ENCODE measurements at regions not wholly inside any gene's neighbourhood (a gene's known extent, or its start where the extent isn't known, plus 50 kb on each side); places are given as distances from the start of the nearest gene placed in this dataset.

- Histone ChIP-seq H3K27ac (no peak overlapping the region), H3K4me3 (no peak overlapping the region), H3K36me3 (no peaks in the 10 kb centered on the region), H3K27me3 (peaks cover 0 to 9% (median 0%) of the 10 kb centered on the region in 4 donors), H3K9me3 (no peaks in the 10 kb centered on the region), H3K4me1 (no peaks in the 10 kb centered on the region)
- DNase-seq: no peak
- intact Hi-C loops (cut with DNase I): no loop called here
- 54 to 58% methylated on average over 3 of the region's 3 CpGs for WGBS, 2 donors
- TF ChIP-seq, protein P1, sequence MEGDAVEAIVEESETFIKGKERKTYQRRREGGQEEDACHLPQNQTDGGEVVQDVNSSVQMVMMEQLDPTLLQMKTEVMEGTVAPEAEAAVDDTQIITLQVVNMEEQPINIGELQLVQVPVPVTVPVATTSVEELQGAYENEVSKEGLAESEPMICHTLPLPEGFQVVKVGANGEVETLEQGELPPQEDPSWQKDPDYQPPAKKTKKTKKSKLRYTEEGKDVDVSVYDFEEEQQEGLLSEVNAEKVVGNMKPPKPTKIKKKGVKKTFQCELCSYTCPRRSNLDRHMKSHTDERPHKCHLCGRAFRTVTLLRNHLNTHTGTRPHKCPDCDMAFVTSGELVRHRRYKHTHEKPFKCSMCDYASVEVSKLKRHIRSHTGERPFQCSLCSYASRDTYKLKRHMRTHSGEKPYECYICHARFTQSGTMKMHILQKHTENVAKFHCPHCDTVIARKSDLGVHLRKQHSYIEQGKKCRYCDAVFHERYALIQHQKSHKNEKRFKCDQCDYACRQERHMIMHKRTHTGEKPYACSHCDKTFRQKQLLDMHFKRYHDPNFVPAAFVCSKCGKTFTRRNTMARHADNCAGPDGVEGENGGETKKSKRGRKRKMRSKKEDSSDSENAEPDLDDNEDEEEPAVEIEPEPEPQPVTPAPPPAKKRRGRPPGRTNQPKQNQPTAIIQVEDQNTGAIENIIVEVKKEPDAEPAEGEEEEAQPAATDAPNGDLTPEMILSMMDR (IDR thresholded peaks at IDR 0.05): no peak
- no peak for TF ChIP-seq POLR2A (IDR thresholded peaks at IDR 0.05)
Observed at GRCh38 chr2:173511357-173511756, 156.7 kb downstream of the CDCA7 start.

- Histone ChIP-seq H3K4me3 (no peak overlapping the region), H3K27me3 (peaks cover 0 to 9% (median 0%) of the 10 kb centered on the region in 4 donors), H3K9me3 (no peaks in the 10 kb centered on the region), H3K27ac (no peak overlapping the region), H3K36me3 (no peaks in the 10 kb centered on the region), H3K4me1 (no peaks in the 10 kb centered on the region)
- TF ChIP-seq POLR2A (IDR thresholded peaks at IDR 0.05): no peak
- TF ChIP-seq, protein P1 (IDR thresholded peaks at IDR 0.05): no peak
- intact Hi-C loops (cut with DNase I): no loop called here
- no peak for DNase-seq
- 82 to 100% methylated on average over 1 of the region's 1 CpG for WGBS, 2 donors
Observed at GRCh38 chr2:173511942-173512341, 157.3 kb downstream of the CDCA7 start.

DNA sequence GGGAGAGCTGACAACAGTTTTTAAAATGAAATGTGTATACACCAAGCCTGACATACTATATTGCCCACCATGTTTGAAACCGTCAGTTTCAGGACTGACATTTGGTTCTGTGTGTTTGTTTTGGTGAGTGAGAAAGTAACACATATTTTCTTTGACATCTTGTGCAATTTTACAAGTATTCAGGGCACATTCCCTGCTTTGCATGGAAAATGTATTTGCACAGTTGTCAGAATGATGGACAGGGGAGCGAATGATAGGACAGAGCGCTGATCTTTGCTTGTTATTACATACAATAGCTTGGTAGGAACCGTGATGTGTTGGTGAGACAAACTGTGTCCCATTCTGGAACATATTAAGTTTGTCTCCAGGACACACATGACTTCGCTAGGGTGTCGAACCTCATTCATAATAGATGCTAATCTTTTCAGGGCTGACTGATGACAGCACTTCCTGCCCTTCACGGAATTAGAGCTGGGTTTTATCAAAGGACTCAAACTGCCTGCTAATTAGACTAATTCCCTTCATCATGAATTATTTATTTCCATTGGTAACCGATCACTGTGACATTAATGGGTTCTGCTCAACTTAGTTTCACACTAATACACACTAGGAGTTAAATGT lies 158.5 kb downstream of the CDCA7 start:
- TF ChIP-seq, protein P1 (IDR thresholded peaks at IDR 0.05): no peak
- no peak for TF ChIP-seq POLR2A (IDR thresholded peaks at IDR 0.05)
- no peak for DNase-seq
- peaks cover 0 to 9% (median 0%) of the 10 kb centered on the region in 4 donors for H3K27me3 ChIP-seq
- intact Hi-C loops (cut with DNase I): no loop called here
- WGBS, 2 donors: 75 to 77% methylated on average over 8 of the region's 8 CpGs
- H3K4me3 ChIP-seq: no peak overlapping the region
- no peaks in the 10 kb centered on the region for H3K9me3 ChIP-seq
- H3K4me1 ChIP-seq: no peaks in the 10 kb centered on the region
- no peaks in the 10 kb centered on the region for H3K36me3 ChIP-seq
- no peak overlapping the region for H3K27ac ChIP-seq

GRCh38 chr2:173520918-173521317 lies 166.2 kb downstream of the CDCA7 start:
- no peak overlapping the region for H3K4me3 ChIP-seq
- no peaks in the 10 kb centered on the region for H3K9me3 ChIP-seq
- H3K36me3 ChIP-seq: no peaks in the 10 kb centered on the region
- H3K27ac ChIP-seq: no peak overlapping the region
- no peaks in the 10 kb centered on the region for H3K4me1 ChIP-seq
- WGBS, 2 donors: 78 to 85% methylated on average over 2 of the region's 2 CpGs
- TF ChIP-seq, protein P1 (IDR thresholded peaks at IDR 0.05): no peak
- TF ChIP-seq POLR2A (IDR thresholded peaks at IDR 0.05): no peak
- intact Hi-C loops (cut with DNase I): no loop called here
- peaks cover 0 to 3% (median 0%) of the 10 kb centered on the region in 4 donors for H3K27me3 ChIP-seq
- no peak for DNase-seq

DNA sequence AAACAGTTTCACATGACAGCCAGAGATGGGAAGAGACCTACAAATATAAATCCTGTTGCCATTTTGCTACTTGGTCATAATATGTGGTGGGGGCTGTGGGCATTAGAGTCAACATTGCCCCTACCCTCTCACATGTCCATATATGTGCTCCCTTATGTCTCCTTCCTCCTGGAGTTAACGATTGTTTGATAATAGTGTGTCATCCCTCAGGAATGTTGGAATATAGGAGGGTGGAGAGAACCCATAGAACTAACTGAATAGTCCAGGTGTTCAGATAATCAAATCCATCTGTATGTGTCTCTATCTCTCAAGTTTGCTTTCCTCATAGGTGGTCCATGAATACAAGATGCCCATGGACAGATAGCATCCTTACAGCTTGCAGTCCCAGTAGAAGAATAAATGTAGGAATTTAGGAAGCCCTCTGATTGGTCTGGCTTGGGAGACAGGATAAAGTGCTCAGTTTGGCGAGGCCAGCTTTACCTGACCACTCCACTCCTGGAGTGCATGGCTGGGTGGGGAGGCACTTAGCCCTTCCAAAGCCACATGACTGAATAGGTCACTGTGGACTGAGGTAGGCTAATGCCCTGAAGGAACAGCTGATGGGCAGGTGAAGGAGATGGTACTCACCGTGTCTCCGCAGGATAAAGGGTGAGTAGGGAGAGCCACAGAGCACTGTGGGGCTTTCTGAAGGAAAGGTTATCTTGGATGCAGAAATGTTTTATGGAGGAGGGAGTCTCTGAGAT lies 166.9 kb downstream of the CDCA7 start:
- TF ChIP-seq POLR2A (IDR thresholded peaks at IDR 0.05): no peak
- Histone ChIP-seq H3K27me3 (peaks cover 0 to 3% (median 0%) of the 10 kb centered on the region in 4 donors), H3K4me1 (no peaks in the 10 kb centered on the region), H3K9me3 (no peaks in the 10 kb centered on the region), H3K4me3 (no peak overlapping the region), H3K27ac (no peak overlapping the region), H3K36me3 (no peaks in the 10 kb centered on the region)
- no peak for DNase-seq
- WGBS, 2 donors: 72 to 80% methylated on average over 4 of the region's 4 CpGs
- intact Hi-C loops (cut with DNase I): no loop called here
